Prostate gland (tissue), 2 donors: ENCODE measurements at regions not wholly inside any gene's neighbourhood (a gene's known extent, or its start where the extent isn't known, plus 50 kb on each side); places are given as distances from the start of the nearest gene placed in this dataset.

ENCODE experiments used
- DNase-seq: peaks from one replicate; pipeline ENCODE4 v3.0.0-alpha.2; 2019; ENCODE audit warnings: low spot score
- H3K27ac ChIP-seq, 2 donors: fragments of 200-600 bp; sonication (generic); 2 replicates each; pipeline ENCODE4 v1.5.1; 2017 to 2019
- H3K27me3 ChIP-seq: fragments of 200-600 bp; sonication (generic); replicated peaks from 2 replicates; pipeline ENCODE4 v1.5.1; 2019; ENCODE audit not compliant: insufficient read depth
- H3K36me3 ChIP-seq, 2 donors: fragments of 200-600 bp; sonication (generic); 1 replicate in 1 of 2; 2 replicates in 1 of 2; pipeline versions ENCODE4 v1.5.1 to v1.8.1; 2017 to 2019
- H3K4me1 ChIP-seq: fragments of 200-600 bp; sonication (generic); replicated peaks from 2 replicates; pipeline ENCODE4 v1.5.1; 2019
- H3K4me3 ChIP-seq, 2 donors: fragments of 200-600 bp; sonication (generic); 2 replicates each; pipeline ENCODE4 v1.5.1; 2017 to 2019
- H3K9me3 ChIP-seq: fragments of 200-600 bp; sonication (generic); 2 replicates; pipeline ENCODE4 v1.5.1; 2017
- POLR2A ChIP-seq: fragments of 450-650 bp; IDR thresholded peaks from one replicate; pipeline ENCODE4 v1.6.1; 2016; ENCODE audit warnings: antibody characterized with exemption, mild to moderate bottlenecking
- POLR2AphosphoS5 ChIP-seq: sonication (generic); formaldehyde crosslinking; IDR thresholded peaks from one replicate; pipeline ENCODE4 v1.6.1; 2017; ENCODE audit warnings: antibody characterized with exemption
- WGBS: methylation state at CpG from one replicate; pipeline ENCODE4 v1.1.5; 2018; 5-methylcytosine and 5-hydroxymethylcytosine counted together
- intact Hi-C: fragments of 100-400 bp; cut with DNase I; formaldehyde crosslinking; loops from one replicate; pipeline ENCODE4 v1.14.2; 2022
- TF ChIP-seq, protein P1 (sequence below), 4 experiments: fragments of 200-600 bp in 2 of 4; fragments of 450-650 bp in 2 of 4; sonication (generic) in 2 of 4; IDR thresholded peaks; 1 replicate in 3 of 4; 2 replicates in 1 of 4; pipeline ENCODE4 v1.5.1; 2016 to 2019; ENCODE audit warnings: antibody characterized with exemption in 4 of 4, mild to moderate bottlenecking in 2 of 4, moderate library complexity in 2 of 4

GRCh38 chr5:36521838-36522745 is 84.3 kb upstream of the SLC1A3 start:
- 61% methylated on average over 10 of the region's 10 CpGs for WGBS
- TF ChIP-seq POLR2A (no peak), POLR2AphosphoS5 (no peak)
- TF ChIP-seq, protein P1, sequence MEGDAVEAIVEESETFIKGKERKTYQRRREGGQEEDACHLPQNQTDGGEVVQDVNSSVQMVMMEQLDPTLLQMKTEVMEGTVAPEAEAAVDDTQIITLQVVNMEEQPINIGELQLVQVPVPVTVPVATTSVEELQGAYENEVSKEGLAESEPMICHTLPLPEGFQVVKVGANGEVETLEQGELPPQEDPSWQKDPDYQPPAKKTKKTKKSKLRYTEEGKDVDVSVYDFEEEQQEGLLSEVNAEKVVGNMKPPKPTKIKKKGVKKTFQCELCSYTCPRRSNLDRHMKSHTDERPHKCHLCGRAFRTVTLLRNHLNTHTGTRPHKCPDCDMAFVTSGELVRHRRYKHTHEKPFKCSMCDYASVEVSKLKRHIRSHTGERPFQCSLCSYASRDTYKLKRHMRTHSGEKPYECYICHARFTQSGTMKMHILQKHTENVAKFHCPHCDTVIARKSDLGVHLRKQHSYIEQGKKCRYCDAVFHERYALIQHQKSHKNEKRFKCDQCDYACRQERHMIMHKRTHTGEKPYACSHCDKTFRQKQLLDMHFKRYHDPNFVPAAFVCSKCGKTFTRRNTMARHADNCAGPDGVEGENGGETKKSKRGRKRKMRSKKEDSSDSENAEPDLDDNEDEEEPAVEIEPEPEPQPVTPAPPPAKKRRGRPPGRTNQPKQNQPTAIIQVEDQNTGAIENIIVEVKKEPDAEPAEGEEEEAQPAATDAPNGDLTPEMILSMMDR (IDR thresholded peaks at IDR 0.05) = no peak
- no peak for DNase-seq
- intact Hi-C loops = no loop called here
- Histone ChIP-seq H3K4me1 (no peaks in the 10 kb centered on the region), H3K27me3 (no peaks in the 10 kb centered on the region), H3K36me3 (no peaks in the 10 kb centered on the region), H3K4me3 (no peak overlapping the region), H3K9me3 (no peaks in the 10 kb centered on the region), H3K27ac (no peak overlapping the region)

- no peak for DNase-seq
- H3K36me3 ChIP-seq = no peaks in the 10 kb centered on the region
- 85% methylated on average over 5 of the region's 5 CpGs for WGBS
- H3K27me3 ChIP-seq = no peaks in the 10 kb centered on the region
- no peaks in the 10 kb centered on the region for H3K4me1 ChIP-seq
- intact Hi-C loops = no loop called here
- no peak overlapping the region for H3K4me3 ChIP-seq
- no peak overlapping the region for H3K27ac ChIP-seq
- H3K9me3 ChIP-seq = no peaks in the 10 kb centered on the region
- no peak for TF ChIP-seq POLR2AphosphoS5
- TF ChIP-seq POLR2A = no peak
- TF ChIP-seq, protein P1 (IDR thresholded peaks at IDR 0.05) = no peak
These were observed 83.7 kb upstream of the SLC1A3 start for GRCh38 chr5:36522746-36523065.

GRCh38 chr5:36523450-36523849 is 83.0 kb upstream of the SLC1A3 start:
- H3K27me3 ChIP-seq = no peaks in the 10 kb centered on the region
- H3K9me3 ChIP-seq = no peaks in the 10 kb centered on the region
- no peak for DNase-seq
- no peak overlapping the region for H3K4me3 ChIP-seq
- 97% methylated on average over 5 of the region's 5 CpGs for WGBS
- TF ChIP-seq POLR2AphosphoS5 (no peak), POLR2A (no peak)
- TF ChIP-seq, protein P1 (IDR thresholded peaks at IDR 0.05) = no peak
- no peaks in the 10 kb centered on the region for H3K4me1 ChIP-seq
- intact Hi-C loops = no loop called here
- no peak overlapping the region for H3K27ac ChIP-seq
- no peaks in the 10 kb centered on the region for H3K36me3 ChIP-seq

DNA sequence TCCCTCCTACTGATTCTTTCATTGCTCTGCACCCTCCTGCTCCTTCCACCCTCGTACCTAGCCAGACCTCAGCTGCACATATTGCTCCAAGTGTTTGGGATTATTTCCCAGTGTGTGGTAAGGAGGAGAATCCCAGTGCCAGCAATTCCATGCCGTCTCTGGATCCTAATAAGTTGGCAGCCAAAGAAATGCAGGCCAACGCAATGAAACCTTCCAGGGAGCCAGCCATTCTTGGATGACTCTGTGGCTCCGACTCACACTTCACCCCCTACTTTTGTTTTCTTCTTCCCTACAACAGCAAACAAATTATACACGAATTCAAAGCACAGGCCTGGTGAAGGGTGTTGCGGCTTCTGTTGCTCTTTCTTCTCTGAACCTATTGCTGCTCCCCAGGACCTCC is 82.5 kb upstream of the SLC1A3 start:
- Histone ChIP-seq H3K36me3 (no peaks in the 10 kb centered on the region), H3K4me3 (no peak overlapping the region), H3K27ac (no peak overlapping the region), H3K4me1 (no peaks in the 10 kb centered on the region), H3K9me3 (no peaks in the 10 kb centered on the region), H3K27me3 (no peaks in the 10 kb centered on the region)
- TF ChIP-seq, protein P1 (IDR thresholded peaks at IDR 0.05) = no peak
- TF ChIP-seq POLR2A = no peak
- TF ChIP-seq POLR2AphosphoS5 = no peak
- intact Hi-C loops = no loop called here
- WGBS = 65% methylated on average over 6 of the region's 6 CpGs
- no peak for DNase-seq

- Histone ChIP-seq H3K4me3 (no peak overlapping the region), H3K36me3 (no peaks in the 10 kb centered on the region), H3K9me3 (no peaks in the 10 kb centered on the region), H3K4me1 (no peaks in the 10 kb centered on the region), H3K27ac (no peak overlapping the region), H3K27me3 (no peaks in the 10 kb centered on the region)
- intact Hi-C loops = no loop called here
- no peak for TF ChIP-seq POLR2A
- TF ChIP-seq, protein P1 (IDR thresholded peaks at IDR 0.05) = no peak
- TF ChIP-seq POLR2AphosphoS5 = no peak
- 81% methylated on average over 5 of the region's 5 CpGs for WGBS
- DNase-seq = no peak
These were observed 79.9 kb upstream of the SLC1A3 start for GRCh38 chr5:36526537-36526936.
